ENCODE measurements at regions not wholly inside any gene's neighbourhood (a gene's known extent, or its start where the extent isn't known, plus 50 kb on each side); places are given as distances from the start of the nearest gene placed in this dataset.

- Histone ChIP-seq H3K4me1 (no peaks in the 10 kb centered on the region), H3K9me3 (no peaks in the 10 kb centered on the region), H3K36me3 (no peaks in the 10 kb centered on the region), H3K27ac (no peak overlapping the region), H3K4me3 (no peak overlapping the region), H3K27me3 (no peaks in the 10 kb centered on the region)
- intact Hi-C loops (cut with DNase I; ENCODE audit: low total_unique reads): no loop called here
- DNase-seq: no peak
- TF ChIP-seq POLR2A (IDR thresholded peaks at IDR 0.05): no peak
- TF ChIP-seq, protein P1, sequence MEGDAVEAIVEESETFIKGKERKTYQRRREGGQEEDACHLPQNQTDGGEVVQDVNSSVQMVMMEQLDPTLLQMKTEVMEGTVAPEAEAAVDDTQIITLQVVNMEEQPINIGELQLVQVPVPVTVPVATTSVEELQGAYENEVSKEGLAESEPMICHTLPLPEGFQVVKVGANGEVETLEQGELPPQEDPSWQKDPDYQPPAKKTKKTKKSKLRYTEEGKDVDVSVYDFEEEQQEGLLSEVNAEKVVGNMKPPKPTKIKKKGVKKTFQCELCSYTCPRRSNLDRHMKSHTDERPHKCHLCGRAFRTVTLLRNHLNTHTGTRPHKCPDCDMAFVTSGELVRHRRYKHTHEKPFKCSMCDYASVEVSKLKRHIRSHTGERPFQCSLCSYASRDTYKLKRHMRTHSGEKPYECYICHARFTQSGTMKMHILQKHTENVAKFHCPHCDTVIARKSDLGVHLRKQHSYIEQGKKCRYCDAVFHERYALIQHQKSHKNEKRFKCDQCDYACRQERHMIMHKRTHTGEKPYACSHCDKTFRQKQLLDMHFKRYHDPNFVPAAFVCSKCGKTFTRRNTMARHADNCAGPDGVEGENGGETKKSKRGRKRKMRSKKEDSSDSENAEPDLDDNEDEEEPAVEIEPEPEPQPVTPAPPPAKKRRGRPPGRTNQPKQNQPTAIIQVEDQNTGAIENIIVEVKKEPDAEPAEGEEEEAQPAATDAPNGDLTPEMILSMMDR (IDR thresholded peaks at IDR 0.05 in 4 of 5, conservative IDR thresholded peaks at IDR 0.05 in 1 of 5): no peak
- in situ Hi-C loops (cut with MboI; ENCODE audit: low sequenced_read_pairs in 4 of 4): no loop called here
- no peak for ATAC-seq
Observed at GRCh38 chr3:166462891-166463470, 625.8 kb upstream of the BCHE start.

GRCh38 chr3:166461626-166462025 lies 624.4 kb upstream of the BCHE start:
- Histone ChIP-seq H3K9me3 (no peaks in the 10 kb centered on the region), H3K27me3 (no peaks in the 10 kb centered on the region), H3K4me3 (no peak overlapping the region), H3K36me3 (no peaks in the 10 kb centered on the region), H3K4me1 (no peaks in the 10 kb centered on the region), H3K27ac (no peak overlapping the region)
- in situ Hi-C loops (cut with MboI; ENCODE audit: low sequenced_read_pairs in 4 of 4) (no loop called here), intact Hi-C loops (cut with DNase I; ENCODE audit: low total_unique reads) (no loop called here)
- DNase-seq: no peak
- ATAC-seq: no peak
- TF ChIP-seq, protein P1 (IDR thresholded peaks at IDR 0.05 in 4 of 5, conservative IDR thresholded peaks at IDR 0.05 in 1 of 5): no peak
- no peak for TF ChIP-seq POLR2A (IDR thresholded peaks at IDR 0.05)

DNA sequence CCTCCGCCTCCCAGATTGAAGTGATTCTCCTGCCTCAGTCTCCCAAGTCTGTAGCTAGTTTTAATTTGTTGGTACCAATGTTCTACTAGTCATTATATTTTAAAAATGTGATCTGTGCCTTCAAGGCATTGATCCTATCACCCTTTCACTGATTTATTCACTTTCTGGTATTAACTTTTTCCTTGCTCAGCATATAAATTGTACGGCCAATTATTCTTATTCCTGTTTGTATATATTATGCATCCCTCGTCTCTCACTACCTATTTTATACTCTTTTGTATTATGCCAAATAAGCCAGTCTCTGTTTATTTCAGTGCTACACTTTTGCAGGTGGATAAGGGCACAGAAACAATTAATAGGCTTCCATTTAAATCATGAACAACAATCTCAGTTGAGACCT lies 620.2 kb upstream of the BCHE start:
- H3K27me3 ChIP-seq: no peaks in the 10 kb centered on the region
- H3K27ac ChIP-seq: no peak overlapping the region
- intact Hi-C loops (cut with DNase I; ENCODE audit: low total_unique reads) (no loop called here), in situ Hi-C loops (cut with MboI; ENCODE audit: low sequenced_read_pairs in 4 of 4) (no loop called here)
- DNase-seq (no peak), ATAC-seq (no peak)
- H3K4me1 ChIP-seq: no peaks in the 10 kb centered on the region
- no peak for TF ChIP-seq POLR2A (IDR thresholded peaks at IDR 0.05)
- TF ChIP-seq, protein P1 (IDR thresholded peaks at IDR 0.05 in 4 of 5, conservative IDR thresholded peaks at IDR 0.05 in 1 of 5): no peak
- no peaks in the 10 kb centered on the region for H3K9me3 ChIP-seq
- H3K36me3 ChIP-seq: no peaks in the 10 kb centered on the region
- no peak overlapping the region for H3K4me3 ChIP-seq

DNA sequence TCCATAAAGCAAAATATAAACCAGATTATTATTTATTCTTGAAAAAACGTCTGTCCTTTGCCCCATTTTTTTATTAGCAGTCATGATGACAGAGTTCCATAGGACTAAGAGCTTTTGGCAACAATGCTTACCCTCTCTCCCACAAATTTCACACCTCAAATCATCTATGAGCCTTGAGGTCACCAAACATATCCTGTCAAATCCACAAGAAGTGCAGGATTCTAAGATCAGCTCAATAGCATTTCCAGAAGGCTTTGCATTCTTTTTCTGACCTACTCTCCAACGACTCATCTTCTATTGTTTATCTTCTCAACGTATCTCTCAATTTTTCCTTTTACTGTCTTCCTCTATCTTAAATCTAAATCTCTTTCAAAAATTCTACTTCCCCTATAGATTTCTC lies 619.1 kb upstream of the BCHE start:
- in situ Hi-C loops (cut with MboI; ENCODE audit: low sequenced_read_pairs in 4 of 4): no loop called here
- TF ChIP-seq, protein P1 (IDR thresholded peaks at IDR 0.05 in 4 of 5, conservative IDR thresholded peaks at IDR 0.05 in 1 of 5): no peak
- TF ChIP-seq POLR2A (IDR thresholded peaks at IDR 0.05): no peak
- ATAC-seq (no peak), DNase-seq (no peak)
- intact Hi-C loops (cut with DNase I; ENCODE audit: low total_unique reads): no loop called here
- H3K4me1 ChIP-seq: no peaks in the 10 kb centered on the region
- no peaks in the 10 kb centered on the region for H3K9me3 ChIP-seq
- H3K4me3 ChIP-seq: no peak overlapping the region
- no peak overlapping the region for H3K27ac ChIP-seq
- H3K36me3 ChIP-seq: no peaks in the 10 kb centered on the region
- no peaks in the 10 kb centered on the region for H3K27me3 ChIP-seq

- Histone ChIP-seq H3K36me3 (no peaks in the 10 kb centered on the region), H3K9me3 (no peaks in the 10 kb centered on the region), H3K27me3 (no peaks in the 10 kb centered on the region), H3K27ac (no peak overlapping the region), H3K4me1 (no peaks in the 10 kb centered on the region), H3K4me3 (no peak overlapping the region)
- DNase-seq: no peak
- intact Hi-C loops (cut with DNase I; ENCODE audit: low total_unique reads) (no loop called here), in situ Hi-C loops (cut with MboI; ENCODE audit: low sequenced_read_pairs in 4 of 4) (no loop called here)
- ATAC-seq: no peak
- no peak for TF ChIP-seq POLR2A (IDR thresholded peaks at IDR 0.05)
- TF ChIP-seq, protein P1 (IDR thresholded peaks at IDR 0.05 in 4 of 5, conservative IDR thresholded peaks at IDR 0.05 in 1 of 5): no peak
Observed at GRCh38 chr3:166455744-166456143, 618.5 kb upstream of the BCHE start.

All from gastrocnemius medialis (tissue), 4 donors.